NB4 (cell line): ENCODE measurements at regions not wholly inside any gene's neighbourhood (a gene's known extent, or its start where the extent isn't known, plus 50 kb on each side); places are given as distances from the start of the nearest gene placed in this dataset.

Experiments used
- CTCF ChIP-seq: IDR thresholded peaks from one replicate; pipeline ENCODE4 v1.5.1; 2012; ENCODE audit warnings: low read depth, low read length
- MYC ChIP-seq: IDR thresholded peaks from 2 replicates; pipeline ENCODE4 v1.6.1; 2011; ENCODE audit warnings: low read depth, low read length
- POLR2A ChIP-seq: IDR thresholded peaks from 2 replicates; pipeline ENCODE4 v1.6.1; 2011; ENCODE audit warnings: mild to moderate bottlenecking; ENCODE audit not compliant: insufficient read length; ENCODE audit errors: extremely low read depth
- TF ChIP-seq, protein P1 (sequence below): IDR thresholded peaks from 2 replicates; pipeline ENCODE4 v1.6.1; 2011; ENCODE audit warnings: low read depth, low read length

DNA sequence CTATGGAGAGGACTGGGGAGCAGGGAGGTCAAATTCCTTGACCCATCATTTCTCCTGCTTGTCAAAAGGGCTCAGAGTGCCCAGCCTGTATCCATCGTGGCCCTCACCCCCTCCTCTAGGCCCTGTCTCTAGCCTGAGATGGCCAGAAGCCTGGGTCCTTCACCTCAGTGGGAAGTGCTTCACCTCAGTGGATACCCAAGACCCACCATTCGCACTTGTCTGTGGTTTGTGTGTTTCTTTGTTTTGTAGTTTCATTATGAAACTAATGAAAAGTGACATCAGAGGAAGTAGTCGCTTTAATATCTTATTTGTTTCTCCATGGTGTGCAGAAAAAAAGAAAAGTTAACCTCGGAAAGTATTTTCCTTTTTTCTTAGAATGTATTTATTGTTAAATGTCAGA, 194.0 kb upstream of the CADM1 start:
- TF ChIP-seq CTCF, result no peak
- no peak for TF ChIP-seq POLR2A
- TF ChIP-seq, protein P1, sequence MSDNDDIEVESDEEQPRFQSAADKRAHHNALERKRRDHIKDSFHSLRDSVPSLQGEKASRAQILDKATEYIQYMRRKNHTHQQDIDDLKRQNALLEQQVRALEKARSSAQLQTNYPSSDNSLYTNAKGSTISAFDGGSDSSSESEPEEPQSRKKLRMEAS, result no peak
- TF ChIP-seq MYC, result no peak
